ENCODE measurements at regions not wholly inside any gene's neighbourhood (a gene's known extent, or its start where the extent isn't known, plus 50 kb on each side); places are given as distances from the start of the nearest gene placed in this dataset.
A peak's percentile ranks its signal among the peaks of the same experiment; 100 is the strongest.

DNA sequence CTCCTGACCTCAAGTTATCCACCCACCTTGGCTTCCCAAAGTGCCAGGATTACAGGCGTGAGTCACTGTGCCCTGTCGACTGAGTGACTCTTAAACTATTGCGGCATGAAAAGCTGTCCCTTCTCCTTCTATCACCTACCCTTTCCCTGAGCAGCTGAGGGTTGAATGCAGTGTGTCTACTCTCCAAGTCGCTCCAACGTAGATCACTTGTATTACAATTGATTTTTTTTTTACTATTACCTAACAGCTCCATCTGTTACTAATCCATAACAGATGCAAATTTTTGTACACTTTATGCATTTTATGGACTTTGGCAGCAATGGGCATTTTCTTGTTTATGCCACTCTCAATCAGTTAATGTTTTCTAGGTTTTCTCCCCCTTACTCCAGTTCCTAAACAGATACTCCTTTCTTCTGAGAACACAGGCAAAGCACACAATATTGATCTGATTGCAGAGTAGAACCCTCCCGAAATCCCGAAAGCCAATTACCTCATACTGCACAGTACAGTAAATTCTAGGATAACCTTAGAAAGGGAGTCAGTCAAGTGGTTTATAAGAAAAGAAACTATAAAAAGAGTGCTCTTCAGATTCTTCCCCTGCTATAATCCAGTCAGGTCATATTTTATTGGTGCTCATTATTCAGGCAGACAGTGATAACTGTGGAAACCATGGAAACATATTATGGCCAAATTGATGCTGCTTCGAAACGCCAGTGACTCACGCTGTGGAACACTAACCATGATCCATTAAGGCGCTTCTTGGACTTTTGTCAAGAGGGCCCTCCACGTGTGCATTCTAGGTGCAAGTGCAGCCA is 273.0 kb downstream of the ADGB start:
- 90 to 97% (median 94%) methylated on average over 12 of the region's 12 CpGs for WGBS, 5 donors
- intact Hi-C loops (cut with DNase I; ENCODE audit: low total_unique reads): no loop called here
- TF ChIP-seq POLR2AphosphoS5 (IDR thresholded peaks at IDR 0.05): no peak
- no peak for TF ChIP-seq POLR2A (IDR thresholded peaks at IDR 0.05)
- TF ChIP-seq, protein P1, sequence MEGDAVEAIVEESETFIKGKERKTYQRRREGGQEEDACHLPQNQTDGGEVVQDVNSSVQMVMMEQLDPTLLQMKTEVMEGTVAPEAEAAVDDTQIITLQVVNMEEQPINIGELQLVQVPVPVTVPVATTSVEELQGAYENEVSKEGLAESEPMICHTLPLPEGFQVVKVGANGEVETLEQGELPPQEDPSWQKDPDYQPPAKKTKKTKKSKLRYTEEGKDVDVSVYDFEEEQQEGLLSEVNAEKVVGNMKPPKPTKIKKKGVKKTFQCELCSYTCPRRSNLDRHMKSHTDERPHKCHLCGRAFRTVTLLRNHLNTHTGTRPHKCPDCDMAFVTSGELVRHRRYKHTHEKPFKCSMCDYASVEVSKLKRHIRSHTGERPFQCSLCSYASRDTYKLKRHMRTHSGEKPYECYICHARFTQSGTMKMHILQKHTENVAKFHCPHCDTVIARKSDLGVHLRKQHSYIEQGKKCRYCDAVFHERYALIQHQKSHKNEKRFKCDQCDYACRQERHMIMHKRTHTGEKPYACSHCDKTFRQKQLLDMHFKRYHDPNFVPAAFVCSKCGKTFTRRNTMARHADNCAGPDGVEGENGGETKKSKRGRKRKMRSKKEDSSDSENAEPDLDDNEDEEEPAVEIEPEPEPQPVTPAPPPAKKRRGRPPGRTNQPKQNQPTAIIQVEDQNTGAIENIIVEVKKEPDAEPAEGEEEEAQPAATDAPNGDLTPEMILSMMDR (IDR thresholded peaks at IDR 0.05 in 8 of 11, conservative IDR thresholded peaks at IDR 0.05 in 3 of 11): no peak

DNA sequence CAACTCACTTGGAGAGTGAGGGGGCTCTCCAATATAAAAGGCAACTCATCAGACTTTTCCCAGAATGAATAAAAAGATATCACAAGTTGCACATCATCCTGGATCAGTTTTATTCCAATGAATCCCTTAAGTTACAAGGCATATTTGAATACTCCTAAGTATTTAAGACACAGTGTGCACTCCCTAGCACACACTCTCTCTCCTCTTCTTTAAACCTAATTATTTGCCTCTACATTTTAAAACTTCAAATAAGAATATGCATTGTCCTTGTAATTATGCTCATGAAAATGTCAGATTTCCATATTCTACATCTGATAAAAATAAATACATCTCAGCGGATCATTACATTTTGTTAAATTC is 273.6 kb downstream of the ADGB start:
- Histone ChIP-seq H3K36me3 (no peaks in the 10 kb centered on the region), H3K27me3 (replicated peaks in 1 of 7) (no peaks in the 10 kb centered on the region), H3K4me3 (no peak overlapping the region), H3K9me3 (no peaks in the 10 kb centered on the region), H3K4me1 (peaks cover 7 to 21% (median 12%) of the 10 kb centered on the region in 6 donors), H3K27ac (no peak overlapping the region)
- TF ChIP-seq, protein P1 (IDR thresholded peaks at IDR 0.05 in 8 of 11, conservative IDR thresholded peaks at IDR 0.05 in 3 of 11): no peak
- TF ChIP-seq POLR2AphosphoS5 (IDR thresholded peaks at IDR 0.05): no peak
- TF ChIP-seq POLR2A (IDR thresholded peaks at IDR 0.05): no peak
- WGBS, 5 donors: 96 to 100% (median 98%) methylated on average over 1 of the region's 1 CpG
- intact Hi-C loops (cut with DNase I; ENCODE audit: low total_unique reads): no loop called here
- DNase-seq: no peak

More for the DNA sequence above, 273.0 kb downstream of the ADGB start:
- Histone ChIP-seq H3K27ac (no peak overlapping the region), H3K36me3 (no peaks in the 10 kb centered on the region), H3K4me1 (peaks cover 5 to 15% (median 10%) of the 10 kb centered on the region in 6 donors), H3K4me3 (no peak overlapping the region), H3K27me3 (replicated peaks in 1 of 7) (no peaks in the 10 kb centered on the region), H3K9me3 (no peaks in the 10 kb centered on the region)
- no peak for DNase-seq

DNA sequence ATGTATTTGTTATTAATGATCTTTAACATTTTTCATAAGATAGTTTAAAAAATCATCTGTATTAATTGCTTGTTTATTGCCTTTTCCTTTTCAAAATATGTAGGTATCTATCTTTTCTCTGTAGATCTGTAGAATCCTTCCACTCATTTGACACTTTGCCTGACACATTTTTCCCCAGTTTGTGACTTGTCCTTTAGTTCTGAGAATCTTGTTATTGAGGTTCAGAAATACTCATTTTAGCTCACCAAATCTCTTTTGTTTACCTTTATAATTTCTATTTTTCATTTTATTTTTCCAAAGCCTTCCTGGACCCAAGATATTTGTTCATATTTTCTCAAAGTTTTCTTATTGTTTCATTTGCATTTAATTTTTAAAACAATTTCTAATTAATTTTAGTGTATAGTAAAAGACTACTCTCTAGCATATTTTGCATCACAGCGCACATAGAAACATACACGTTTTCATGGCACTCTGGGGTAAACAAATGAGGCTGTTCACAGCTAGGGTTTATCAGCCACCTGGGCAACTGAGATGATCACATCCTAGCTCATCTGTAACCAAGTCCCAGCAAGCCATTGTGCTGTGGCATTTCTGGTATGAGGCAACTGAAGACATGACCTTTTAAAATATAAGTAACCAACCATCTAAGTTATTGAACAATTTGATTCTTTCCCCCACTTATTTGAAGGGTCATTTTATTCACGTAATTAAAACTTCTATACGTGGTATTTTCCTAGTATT is 275.7 kb downstream of the ADGB start:
- intact Hi-C loops (cut with DNase I; ENCODE audit: low total_unique reads): no loop called here
- no peaks in the 10 kb centered on the region for H3K36me3 ChIP-seq
- no peaks in the 10 kb centered on the region for H3K27me3 ChIP-seq (replicated peaks in 1 of 7)
- H3K27ac ChIP-seq: no peak overlapping the region
- H3K4me1 ChIP-seq: peaks cover 7 to 37% (median 26%) of the 10 kb centered on the region in 6 donors
- 87 to 97% (median 90%) methylated on average over 4 of the region's 4 CpGs for WGBS, 5 donors
- DNase-seq: no peak
- H3K9me3 ChIP-seq: no peaks in the 10 kb centered on the region
- no peak for TF ChIP-seq POLR2A (IDR thresholded peaks at IDR 0.05)
- TF ChIP-seq, protein P1 (IDR thresholded peaks at IDR 0.05 in 8 of 11, conservative IDR thresholded peaks at IDR 0.05 in 3 of 11): no peak
- TF ChIP-seq POLR2AphosphoS5 (IDR thresholded peaks at IDR 0.05): no peak
- no peak overlapping the region for H3K4me3 ChIP-seq

DNA sequence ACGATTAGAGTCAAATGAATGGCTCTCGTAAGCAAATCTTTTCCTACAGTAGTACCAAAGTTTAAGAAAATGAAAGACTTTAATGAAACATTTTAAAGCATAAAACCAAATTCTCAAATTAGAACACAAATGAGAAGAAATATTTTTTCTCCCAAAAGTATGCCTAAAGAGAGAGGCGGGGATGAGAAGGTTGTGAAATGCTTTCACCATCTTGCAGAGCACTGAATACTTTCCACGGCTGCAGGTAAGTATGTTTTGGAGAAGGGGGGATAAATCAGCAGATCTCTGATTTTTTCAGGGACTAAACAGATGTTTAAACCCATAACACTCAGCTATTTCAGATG is 277.1 kb downstream of the ADGB start:
- peak overlapping the region in 1 of 8 donors; percentile 12 for H3K4me3 ChIP-seq
- 66 to 83% (median 71%) methylated on average over 4 of the region's 4 CpGs for WGBS, 5 donors
- intact Hi-C loops (cut with DNase I; ENCODE audit: low total_unique reads): no loop called here
- peaks cover 7 to 37% (median 26%) of the 10 kb centered on the region in 6 donors for H3K4me1 ChIP-seq
- no peaks in the 10 kb centered on the region for H3K36me3 ChIP-seq
- TF ChIP-seq, protein P1 (IDR thresholded peaks at IDR 0.05 in 8 of 11, conservative IDR thresholded peaks at IDR 0.05 in 3 of 11): no peak
- TF ChIP-seq POLR2A (IDR thresholded peaks at IDR 0.05) (no peak), POLR2AphosphoS5 (IDR thresholded peaks at IDR 0.05) (no peak)
- DNase-seq: no peak
- no peaks in the 10 kb centered on the region for H3K27me3 ChIP-seq (replicated peaks in 1 of 7)
- H3K27ac ChIP-seq: peak overlapping the region in 6 of 8 donors; percentile 10 to 72 (median 57)
- no peaks in the 10 kb centered on the region for H3K9me3 ChIP-seq

Data from spleen (tissue), 11 donors.